ENCODE measurements at regions not wholly inside any gene's neighbourhood (a gene's known extent, or its start where the extent isn't known, plus 50 kb on each side); places are given as distances from the start of the nearest gene placed in this dataset.

DNA sequence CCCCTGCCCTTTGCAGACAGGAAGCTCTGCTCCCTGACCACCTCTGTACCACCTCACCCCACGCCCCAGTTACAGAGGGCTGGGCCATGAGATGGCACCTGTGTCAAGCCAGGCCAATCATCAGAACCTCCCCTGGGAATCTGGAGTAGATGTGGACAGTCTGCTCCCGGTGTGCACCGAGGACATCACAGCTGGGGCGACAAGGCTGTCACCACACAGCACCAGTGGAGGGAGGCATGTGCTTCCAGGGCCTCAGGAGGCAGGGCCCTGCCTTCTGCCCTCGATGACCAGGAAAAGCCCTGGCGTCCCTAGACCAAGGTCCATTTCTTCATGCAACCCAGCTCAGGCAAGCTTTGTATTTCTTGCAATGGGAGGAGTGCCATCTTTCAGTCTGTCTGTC lies 309.5 kb downstream of the CTTN start:
- no peaks in the 10 kb centered on the region for H3K9me3 ChIP-seq (ENCODE audit: insufficient read depth, low read depth, low read length)
- peaks cover 2% of the 10 kb centered on the region for H3K9me3 Mint-ChIP-seq (ENCODE audit: unreplicated experiment)

GRCh38 chr11:70709596-70709995 lies 311.3 kb downstream of the CTTN start:
- Histone ChIP-seq H4K20me1 (ENCODE audit: insufficient read depth, low read length) (no peaks in the 10 kb centered on the region), H3K4me3 (ENCODE audit: insufficient read depth, low read depth, low read length) (no peak overlapping the region), H3K4me1 (ENCODE audit: insufficient read depth, low read length) (no peaks in the 10 kb centered on the region), H3K79me2 (ENCODE audit: insufficient read depth, low read length) (no peaks in the 10 kb centered on the region), H2AFZ (ENCODE audit: low read depth, low read length) (no peak overlapping the region), H3K9me3 (ENCODE audit: insufficient read depth, low read depth, low read length) (no peaks in the 10 kb centered on the region), H3K9ac (ENCODE audit: low read length) (no peak overlapping the region), H3K4me2 (ENCODE audit: low read length) (no peak overlapping the region), H3K27me3 (ENCODE audit: insufficient read depth, low read length) (peaks cover 26% of the 10 kb centered on the region), H3K27ac (ENCODE audit: low read depth, low read length) (no peak overlapping the region), H3K36me3 (ENCODE audit: insufficient read depth, low read length) (no peaks in the 10 kb centered on the region)
- Mint-ChIP-seq H3K36me3 (ENCODE audit: low read depth, unreplicated experiment) (no peaks in the 10 kb centered on the region), H3K27me3 (ENCODE audit: low read depth, unreplicated experiment) (peaks cover 72% of the 10 kb centered on the region), H3K4me1 (ENCODE audit: low read depth, unreplicated experiment) (no peaks in the 10 kb centered on the region), H3K4me3 (ENCODE audit: unreplicated experiment) (no peak overlapping the region), H3K9me3 (ENCODE audit: unreplicated experiment) (no peaks in the 10 kb centered on the region), H3K27ac (ENCODE audit: unreplicated experiment) (no peak overlapping the region)
- DNase-seq (ENCODE audit: low read depth) (no peak), FAIRE-seq (no peak)
- no peak for TF ChIP-seq EZH2 (IDR thresholded peaks at IDR 0.05; ENCODE audit: insufficient read depth, low read length)
- TF ChIP-seq, protein P1, sequence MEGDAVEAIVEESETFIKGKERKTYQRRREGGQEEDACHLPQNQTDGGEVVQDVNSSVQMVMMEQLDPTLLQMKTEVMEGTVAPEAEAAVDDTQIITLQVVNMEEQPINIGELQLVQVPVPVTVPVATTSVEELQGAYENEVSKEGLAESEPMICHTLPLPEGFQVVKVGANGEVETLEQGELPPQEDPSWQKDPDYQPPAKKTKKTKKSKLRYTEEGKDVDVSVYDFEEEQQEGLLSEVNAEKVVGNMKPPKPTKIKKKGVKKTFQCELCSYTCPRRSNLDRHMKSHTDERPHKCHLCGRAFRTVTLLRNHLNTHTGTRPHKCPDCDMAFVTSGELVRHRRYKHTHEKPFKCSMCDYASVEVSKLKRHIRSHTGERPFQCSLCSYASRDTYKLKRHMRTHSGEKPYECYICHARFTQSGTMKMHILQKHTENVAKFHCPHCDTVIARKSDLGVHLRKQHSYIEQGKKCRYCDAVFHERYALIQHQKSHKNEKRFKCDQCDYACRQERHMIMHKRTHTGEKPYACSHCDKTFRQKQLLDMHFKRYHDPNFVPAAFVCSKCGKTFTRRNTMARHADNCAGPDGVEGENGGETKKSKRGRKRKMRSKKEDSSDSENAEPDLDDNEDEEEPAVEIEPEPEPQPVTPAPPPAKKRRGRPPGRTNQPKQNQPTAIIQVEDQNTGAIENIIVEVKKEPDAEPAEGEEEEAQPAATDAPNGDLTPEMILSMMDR (IDR thresholded peaks at IDR 0.05; ENCODE audit: insufficient read depth, low read depth, low read length), result no peak

More for the DNA sequence above, 309.5 kb downstream of the CTTN start:
- FAIRE-seq (no peak), DNase-seq (ENCODE audit: low read depth) (no peak)
- Histone ChIP-seq H3K27me3 (ENCODE audit: insufficient read depth, low read length) (peaks cover 15% of the 10 kb centered on the region), H3K36me3 (ENCODE audit: insufficient read depth, low read length) (no peaks in the 10 kb centered on the region), H3K4me3 (ENCODE audit: insufficient read depth, low read depth, low read length) (no peak overlapping the region), H2AFZ (ENCODE audit: low read depth, low read length) (no peak overlapping the region), H3K9ac (ENCODE audit: low read length) (no peak overlapping the region), H3K4me1 (ENCODE audit: insufficient read depth, low read length) (no peaks in the 10 kb centered on the region), H4K20me1 (ENCODE audit: insufficient read depth, low read length) (no peaks in the 10 kb centered on the region), H3K27ac (ENCODE audit: low read depth, low read length) (no peak overlapping the region), H3K79me2 (ENCODE audit: insufficient read depth, low read length) (no peaks in the 10 kb centered on the region), H3K4me2 (ENCODE audit: low read length) (no peak overlapping the region)
- no peak for TF ChIP-seq EZH2 (IDR thresholded peaks at IDR 0.05; ENCODE audit: insufficient read depth, low read length)
- TF ChIP-seq, protein P1 (IDR thresholded peaks at IDR 0.05; ENCODE audit: insufficient read depth, low read depth, low read length), result no peak
- Mint-ChIP-seq H3K4me1 (ENCODE audit: low read depth, unreplicated experiment) (no peaks in the 10 kb centered on the region), H3K27me3 (ENCODE audit: low read depth, unreplicated experiment) (peaks cover 59% of the 10 kb centered on the region), H3K36me3 (ENCODE audit: low read depth, unreplicated experiment) (no peaks in the 10 kb centered on the region), H3K27ac (ENCODE audit: unreplicated experiment) (no peak overlapping the region), H3K4me3 (ENCODE audit: unreplicated experiment) (no peak overlapping the region)

GRCh38 chr11:70710192-70710591 lies 311.9 kb downstream of the CTTN start:
- Histone ChIP-seq H3K9me3 (ENCODE audit: insufficient read depth, low read depth, low read length) (no peaks in the 10 kb centered on the region), H3K4me1 (ENCODE audit: insufficient read depth, low read length) (no peaks in the 10 kb centered on the region), H4K20me1 (ENCODE audit: insufficient read depth, low read length) (no peaks in the 10 kb centered on the region), H3K4me2 (ENCODE audit: low read length) (no peak overlapping the region), H3K27ac (ENCODE audit: low read depth, low read length) (no peak overlapping the region), H3K4me3 (ENCODE audit: insufficient read depth, low read depth, low read length) (no peak overlapping the region), H3K27me3 (ENCODE audit: insufficient read depth, low read length) (peaks cover 27% of the 10 kb centered on the region), H3K36me3 (ENCODE audit: insufficient read depth, low read length) (no peaks in the 10 kb centered on the region), H2AFZ (ENCODE audit: low read depth, low read length) (no peak overlapping the region), H3K79me2 (ENCODE audit: insufficient read depth, low read length) (no peaks in the 10 kb centered on the region), H3K9ac (ENCODE audit: low read length) (no peak overlapping the region)
- no peaks in the 10 kb centered on the region for H3K4me1 Mint-ChIP-seq (ENCODE audit: low read depth, unreplicated experiment)
- TF ChIP-seq EZH2 (IDR thresholded peaks at IDR 0.05; ENCODE audit: insufficient read depth, low read length), result no peak
- TF ChIP-seq, protein P1 (IDR thresholded peaks at IDR 0.05; ENCODE audit: insufficient read depth, low read depth, low read length), result no peak
- H3K27me3 Mint-ChIP-seq (ENCODE audit: low read depth, unreplicated experiment), result peaks cover 72% of the 10 kb centered on the region
- no peaks in the 10 kb centered on the region for H3K36me3 Mint-ChIP-seq (ENCODE audit: low read depth, unreplicated experiment)
- no peaks in the 10 kb centered on the region for H3K9me3 Mint-ChIP-seq (ENCODE audit: unreplicated experiment)
- FAIRE-seq (no peak), DNase-seq (ENCODE audit: low read depth) (no peak)
- H3K27ac Mint-ChIP-seq (ENCODE audit: unreplicated experiment), result no peak overlapping the region
- no peak overlapping the region for H3K4me3 Mint-ChIP-seq (ENCODE audit: unreplicated experiment)
